K562 (cell line): ENCODE measurements at regions not wholly inside any gene's neighbourhood (a gene's known extent, or its start where the extent isn't known, plus 50 kb on each side); places are given as distances from the start of the nearest gene placed in this dataset.

Experiments used
- ATAC-seq: fragments of 200-7000 bp; cut with Tn5 transposase; 3 replicates; pipeline ENCODE4 v1.9.1; 2020; ENCODE audit warnings: moderate library complexity
- BruUV-seq: library from RNA; stranded (reverse); fragments of 400-500 nt; replicated peaks from 2 replicates; lab custom pipeline; 2021; lab: Mats Ljungman, UMichigan
- CTCF ChIA-PET: fragments of 300-600 bp; formaldehyde crosslinking; extraction: SDS; loops from one replicate; lab custom pipeline; 2021; ENCODE audit warnings: low intra/inter-chr PET ratio; lab: Yijun Ruan, JAX
- POLR2A ChIA-PET: fragments of 300-600, 350-650 bp; sonication (Branson Sonifier 250); formaldehyde crosslinking; extraction: SDS; loops from one replicate; lab custom pipeline; 2021; ENCODE audit warnings: antibody characterized with exemption, inconsistent platforms; lab: Yijun Ruan, JAX
- DNase-seq, 4 experiments: peaks; one replicate each; pipeline versions ENCODE4 v3.0.0 to v3.0.0-alpha.2; 2011 to 2018; ENCODE audit warnings: low spot score in 3 of 4, mixed read lengths in 3 of 4; ENCODE audit errors: extremely low read depth in 1 of 4
- FAIRE-seq: peaks from 2 replicates; lab custom pipeline; 2011; peaks lifted over from hg19 to GRCh38; lab: Jason Lieb, UNC
- H2AFZ ChIP-seq: 2 replicates; pipeline ENCODE4 v1.6.0; 2011; ENCODE audit warnings: low read depth, low read length, control low read depth, inconsistent platforms
- H3K27ac ChIP-seq: fragments of 200-600 bp; 3 replicates; pipeline ENCODE4 v1.8.0; 2011; ENCODE audit warnings: low read depth, mild to moderate bottlenecking, control low read depth, inconsistent platforms, low read length, moderate library complexity, mixed read lengths; ENCODE audit errors: extremely low read depth
- H3K27me3 ChIP-seq, 2 experiments: fragments of 300-600 bp in 1 of 2; 2 replicates in 1 of 2; 3 replicates in 1 of 2; pipeline versions ENCODE4 v1.6.0 to v1.8.0; 2011; ENCODE audit warnings: inconsistent platforms in 2 of 2, low read length in 2 of 2, mild to moderate bottlenecking in 1 of 2, mixed read lengths in 1 of 2, moderate library complexity in 1 of 2; ENCODE audit not compliant: control insufficient read depth in 2 of 2, insufficient read depth in 2 of 2
- H3K36me3 ChIP-seq: fragments of 300-600 bp; 3 replicates; pipeline ENCODE4 v1.8.0; 2011; ENCODE audit warnings: mild to moderate bottlenecking, low read length, inconsistent platforms; ENCODE audit not compliant: control insufficient read depth, insufficient read depth
- H3K4me1 ChIP-seq, 2 experiments: fragments of 200-600 bp in 1 of 2; replicated peaks in 1 of 2; 2 replicates in 1 of 2; 3 replicates in 1 of 2; pipeline versions ENCODE4 v1.5.1 to v1.8.0; 2011; ENCODE audit warnings: inconsistent platforms in 2 of 2, low read length in 2 of 2, mild to moderate bottlenecking in 1 of 2, mixed read lengths in 1 of 2, moderate library complexity in 1 of 2; ENCODE audit not compliant: control insufficient read depth in 2 of 2, insufficient read depth in 2 of 2
- H3K4me2 ChIP-seq: 2 replicates; pipeline ENCODE4 v1.6.1; 2011; ENCODE audit warnings: low read length, control low read depth, inconsistent platforms, mixed read lengths; ENCODE audit not compliant: insufficient read depth
- H3K4me3 ChIP-seq: fragments of 200-600 bp; sonication (generic), shearing (Covaris generic); 2 replicates; pipeline ENCODE4 v1.5.1; 2016; ENCODE audit warnings: control low read depth, inconsistent platforms
- H3K79me2 ChIP-seq: fragments of 200-600 bp; 3 replicates; pipeline ENCODE4 v1.8.0; 2011; ENCODE audit warnings: low read length, inconsistent platforms; ENCODE audit not compliant: control insufficient read depth, insufficient read depth
- H3K9ac ChIP-seq, 2 experiments: 2 replicates each; pipeline versions ENCODE4 v1.6.0 to v1.6.1; 2011; ENCODE audit warnings: low read depth in 2 of 2, low read length in 2 of 2, control low read depth in 1 of 2, inconsistent platforms in 1 of 2, mild to moderate bottlenecking in 1 of 2, mixed read lengths in 1 of 2; ENCODE audit not compliant: insufficient read depth in 1 of 2
- H3K9me1 ChIP-seq: one replicate; pipeline ENCODE4 v1.6.0; 2011; ENCODE audit warnings: inconsistent platforms, mild to moderate bottlenecking, low read length, moderate library complexity; ENCODE audit not compliant: control insufficient read depth, insufficient read depth
- H3K9me3 ChIP-seq: replicated peaks from 2 replicates; pipeline ENCODE4 v1.5.1; 2011; ENCODE audit warnings: low read depth, low read length, inconsistent platforms; ENCODE audit not compliant: control insufficient read depth, insufficient read depth
- H4K20me1 ChIP-seq: replicated peaks from 2 replicates; pipeline ENCODE4 v1.6.1; 2011; ENCODE audit warnings: low read length, inconsistent platforms, mixed read lengths; ENCODE audit not compliant: control insufficient read depth, insufficient read depth
- MCM2 ChIP-seq: fragments of 450-650 bp; IDR thresholded peaks from 2 replicates; pipeline ENCODE4 v1.6.1; 2017; ENCODE audit warnings: low read depth, mild to moderate bottlenecking
- MED1 ChIP-seq: sonication (generic); formaldehyde crosslinking; IDR thresholded peaks from 2 replicates; pipeline ENCODE4 v1.8.1; 2023; ENCODE audit warnings: missing genetic modification reagents, borderline replicate concordance
- ZNF212 ChIP-seq: fragments of 450-650 bp; formaldehyde crosslinking; IDR thresholded peaks from 2 replicates; pipeline ENCODE4 v1.4.0; 2020; ENCODE audit warnings: mild to moderate bottlenecking
- WGBS: fragments of 100-300 bp; shearing (Covaris generic); methylation state at CpG from one replicate; pipeline ENCODE4 v1.1.6; 2016; ENCODE audit warnings: low coverage, mixed read lengths; ENCODE audit not compliant: insufficient coverage; ENCODE audit errors: missing lambda C conversion rate; 5-methylcytosine and 5-hydroxymethylcytosine counted together
- in situ Hi-C: fragments of 300-500 bp; cut with MboI; formaldehyde crosslinking; loops from 4 replicates; pipeline ENCODE4 v1.15.0; 2018; ENCODE audit warnings: inconsistent platforms, mixed read lengths
- intact Hi-C: fragments of 100-400 bp; cut with micrococcal nuclease; formaldehyde crosslinking; loops from 2 replicates; pipeline ENCODE4 v1.14.2; 2022
- TF ChIP-seq, protein P1 (sequence below): sonication (generic); formaldehyde crosslinking; IDR thresholded peaks from 2 replicates; pipeline ENCODE4 v1.8.0; 2022; ENCODE audit warnings: mild to moderate bottlenecking, missing genetic modification reagents
- TF ChIP-seq, protein P2 (sequence below): fragments of 250-450 bp; sonication (Bioruptor Pico); IDR thresholded peaks from 2 replicates; pipeline ENCODE4 v1.9.0; 2021; ENCODE audit warnings: mild to moderate bottlenecking, inconsistent platforms

DNA sequence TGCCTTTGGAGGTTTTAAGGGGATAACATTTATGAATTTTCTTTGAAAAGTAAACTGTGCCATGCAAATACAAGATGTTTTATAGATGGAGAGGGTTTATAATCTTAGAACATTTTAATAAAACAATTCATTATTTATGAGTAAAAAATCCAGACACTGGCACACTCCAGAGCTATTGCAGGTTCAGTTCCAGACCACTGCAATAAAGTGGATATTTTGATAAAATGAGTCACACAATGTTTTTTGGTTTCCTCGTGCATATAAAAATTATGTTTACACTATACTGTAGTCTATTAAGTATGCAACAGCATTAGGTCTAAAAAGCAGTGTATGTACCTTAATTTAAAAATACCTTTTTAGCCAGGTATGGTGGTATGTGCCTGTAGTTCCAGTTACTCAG lies 146.2 kb upstream of the ZBED5 start (continued):
- TF ChIP-seq, protein P1, sequence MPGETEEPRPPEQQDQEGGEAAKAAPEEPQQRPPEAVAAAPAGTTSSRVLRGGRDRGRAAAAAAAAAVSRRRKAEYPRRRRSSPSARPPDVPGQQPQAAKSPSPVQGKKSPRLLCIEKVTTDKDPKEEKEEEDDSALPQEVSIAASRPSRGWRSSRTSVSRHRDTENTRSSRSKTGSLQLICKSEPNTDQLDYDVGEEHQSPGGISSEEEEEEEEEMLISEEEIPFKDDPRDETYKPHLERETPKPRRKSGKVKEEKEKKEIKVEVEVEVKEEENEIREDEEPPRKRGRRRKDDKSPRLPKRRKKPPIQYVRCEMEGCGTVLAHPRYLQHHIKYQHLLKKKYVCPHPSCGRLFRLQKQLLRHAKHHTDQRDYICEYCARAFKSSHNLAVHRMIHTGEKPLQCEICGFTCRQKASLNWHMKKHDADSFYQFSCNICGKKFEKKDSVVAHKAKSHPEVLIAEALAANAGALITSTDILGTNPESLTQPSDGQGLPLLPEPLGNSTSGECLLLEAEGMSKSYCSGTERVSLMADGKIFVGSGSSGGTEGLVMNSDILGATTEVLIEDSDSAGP: no peak

DNA sequence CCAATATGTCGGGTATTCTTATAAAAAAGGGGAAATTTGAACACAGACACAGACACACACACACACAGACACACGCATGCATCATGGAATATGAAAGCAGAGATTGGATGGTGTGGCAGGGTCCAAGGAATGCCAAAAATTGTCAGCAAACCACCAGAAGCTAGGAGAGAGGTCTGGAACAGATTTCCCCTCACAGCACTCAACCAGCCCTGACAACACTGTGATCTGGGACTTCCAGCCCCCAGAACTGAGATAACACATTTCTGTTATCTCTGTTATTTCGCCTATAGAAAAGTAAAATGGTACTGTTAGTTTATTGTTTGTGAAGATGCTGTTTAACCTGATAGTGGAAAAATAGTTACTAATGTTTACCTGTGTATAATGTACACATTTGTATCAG lies 145.4 kb upstream of the ZBED5 start:
- Histone ChIP-seq H3K4me1 (no peaks in the 10 kb centered on the region), H4K20me1 (no peaks in the 10 kb centered on the region), H3K27ac (no peak overlapping the region), H2AFZ (no peak overlapping the region), H3K36me3 (no peaks in the 10 kb centered on the region), H3K79me2 (no peaks in the 10 kb centered on the region), H3K9me1 (no peaks in the 10 kb centered on the region), H3K9ac (no peak overlapping the region), H3K4me3 (no peak overlapping the region), H3K9me3 (no peaks in the 10 kb centered on the region), H3K27me3 (peaks cover 2 to 30% of the 10 kb centered on the region in 2 experiments; a peak in 4 of 5 replicates), H3K4me2 (no peak overlapping the region)
- WGBS: 4% methylated on average over 3 of the region's 3 CpGs
- no TSS peak for BruUV-seq
- in situ Hi-C loops (no loop called here), intact Hi-C loops (no loop called here)
- DNase-seq (no peak), ATAC-seq (no peak), FAIRE-seq (no peak)
- POLR2A ChIA-PET: interaction anchor here (0.9 to 1.7 kb wide), 3 partner anchors 9 to 194 kb away, joined by 4 to 6 read pairs (median 5); partner anchors contain the start of gene EIF4G2
- TF ChIP-seq, protein P2, sequence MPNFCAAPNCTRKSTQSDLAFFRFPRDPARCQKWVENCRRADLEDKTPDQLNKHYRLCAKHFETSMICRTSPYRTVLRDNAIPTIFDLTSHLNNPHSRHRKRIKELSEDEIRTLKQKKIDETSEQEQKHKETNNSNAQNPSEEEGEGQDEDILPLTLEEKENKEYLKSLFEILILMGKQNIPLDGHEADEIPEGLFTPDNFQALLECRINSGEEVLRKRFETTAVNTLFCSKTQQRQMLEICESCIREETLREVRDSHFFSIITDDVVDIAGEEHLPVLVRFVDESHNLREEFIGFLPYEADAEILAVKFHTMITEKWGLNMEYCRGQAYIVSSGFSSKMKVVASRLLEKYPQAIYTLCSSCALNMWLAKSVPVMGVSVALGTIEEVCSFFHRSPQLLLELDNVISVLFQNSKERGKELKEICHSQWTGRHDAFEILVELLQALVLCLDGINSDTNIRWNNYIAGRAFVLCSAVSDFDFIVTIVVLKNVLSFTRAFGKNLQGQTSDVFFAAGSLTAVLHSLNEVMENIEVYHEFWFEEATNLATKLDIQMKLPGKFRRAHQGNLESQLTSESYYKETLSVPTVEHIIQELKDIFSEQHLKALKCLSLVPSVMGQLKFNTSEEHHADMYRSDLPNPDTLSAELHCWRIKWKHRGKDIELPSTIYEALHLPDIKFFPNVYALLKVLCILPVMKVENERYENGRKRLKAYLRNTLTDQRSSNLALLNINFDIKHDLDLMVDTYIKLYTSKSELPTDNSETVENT (CRISPR knock-in tag): no peak
- TF ChIP-seq MCM2 (no peak), ZNF212 (no peak), MED1 (CRISPR knock-in tag) (no peak)
- CTCF ChIA-PET: no interaction called here
